Stimulated activated naive B cell treated with anti-CD40 and anti-IgM and Interleukin-4, amounts not matched to agents 10 μg/mL and 1 μg/mL and 100 μg/mL, for 72 hours (primary cell): ENCODE measurements at regions not wholly inside any gene's neighbourhood (a gene's known extent, or its start where the extent isn't known, plus 50 kb on each side); places are given as distances from the start of the nearest gene placed in this dataset.
A peak's percentile ranks its signal among the peaks of the same experiment; 100 is the strongest.

ENCODE experiments used
- ATAC-seq, 2 donors: fragments of 150-1000 bp; cut with Tn5 transposase; replicated peaks; 2 replicates each; pipeline ENCODE4 v1.10.0; 2021; ENCODE audit warnings: moderate library complexity in 1 of 2
- DNase-seq: peaks from one replicate; pipeline ENCODE4 v3.0.0; 2021
- H3K27ac Mint-ChIP-seq: one replicate; pipeline ENCODE4 v1.8.0; 2022; ENCODE audit warnings: mild to moderate bottlenecking, mixed read lengths
- H3K27me3 Mint-ChIP-seq, 2 donors: one replicate each; pipeline ENCODE4 v1.8.0; 2022; ENCODE audit warnings: mixed read lengths in 2 of 2
- H3K36me3 Mint-ChIP-seq, 2 donors: one replicate each; pipeline ENCODE4 v1.8.0; 2022; ENCODE audit warnings: mixed read lengths in 2 of 2, mild to moderate bottlenecking in 1 of 2
- H3K4me1 Mint-ChIP-seq, 2 donors: one replicate each; pipeline ENCODE4 v1.8.0; 2022; ENCODE audit warnings: mixed read lengths in 2 of 2, mild to moderate bottlenecking in 1 of 2
- H3K4me3 Mint-ChIP-seq, 2 donors: one replicate each; pipeline ENCODE4 v1.8.0; 2022; ENCODE audit warnings: mild to moderate bottlenecking in 2 of 2, mixed read lengths in 2 of 2, moderate library complexity in 1 of 2
- H3K9me3 Mint-ChIP-seq, 2 donors: one replicate each; pipeline ENCODE4 v1.8.0; 2022; ENCODE audit warnings: mixed read lengths in 2 of 2, mild to moderate bottlenecking in 1 of 2

DNA sequence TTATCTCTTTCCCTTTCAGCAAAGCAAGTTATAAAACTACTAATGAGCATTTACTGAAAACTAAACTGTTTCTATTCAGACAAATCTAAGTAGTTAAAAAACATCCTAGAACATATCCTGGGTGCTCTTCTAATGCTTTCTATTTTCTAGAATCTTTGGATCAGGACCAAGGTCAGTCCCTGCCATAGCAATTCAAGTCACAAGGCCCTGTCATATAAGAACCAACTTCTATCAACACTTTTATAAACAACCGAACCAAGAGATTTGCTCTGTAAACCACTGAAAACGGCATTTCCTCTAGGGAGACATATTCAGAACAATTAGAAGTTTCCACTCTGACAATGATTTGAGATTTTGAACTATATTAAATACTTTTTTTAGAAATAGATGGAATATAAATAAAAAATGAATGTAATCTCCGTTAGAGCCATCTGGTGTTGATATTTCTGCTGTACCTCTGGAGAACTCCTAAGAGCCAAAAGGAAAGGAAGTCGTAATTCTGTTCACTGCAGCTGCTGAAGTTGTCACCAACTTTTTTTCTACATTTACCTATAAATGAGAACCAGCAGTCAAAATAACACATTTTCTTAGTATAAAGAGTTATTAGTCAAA is 51.4 kb upstream of the LGSN start:
- ATAC-seq: no peak
- Mint-ChIP-seq H3K9me3 (peaks cover 0 to 2% of the 10 kb centered on the region in 2 donors), H3K36me3 (no peaks in the 10 kb centered on the region), H3K27ac (no peak overlapping the region), H3K4me3 (no peak overlapping the region), H3K27me3 (peaks cover 0 to under 1% of the 10 kb centered on the region in 2 donors), H3K4me1 (no peaks in the 10 kb centered on the region)
- no peak for DNase-seq

DNA sequence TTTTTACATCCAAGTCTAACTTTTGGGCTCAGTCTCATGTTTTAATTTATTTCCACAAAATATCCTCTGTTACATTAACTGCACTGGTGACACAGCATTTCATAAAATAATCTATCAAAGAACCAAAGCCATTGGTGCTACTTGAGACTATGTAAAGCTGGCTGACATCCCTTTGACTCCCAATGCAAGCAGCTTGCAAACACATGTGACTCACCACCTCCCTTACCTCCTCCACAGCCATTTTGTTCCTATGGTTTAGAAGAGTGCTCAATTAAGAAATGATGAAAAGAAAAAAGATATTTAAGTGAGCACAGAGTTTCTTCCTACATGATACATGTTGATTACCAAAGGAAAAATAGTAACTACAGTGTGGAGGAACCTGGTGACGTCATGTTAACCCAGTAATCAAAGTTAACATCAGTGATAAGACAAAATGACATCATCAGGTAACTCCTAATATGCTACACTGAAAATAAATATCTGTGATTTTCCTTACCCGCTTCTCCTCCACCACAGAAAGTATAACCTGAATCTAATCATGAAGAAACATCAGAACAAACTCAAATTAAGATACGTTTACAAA is 53.3 kb upstream of the LGSN start:
- no peaks in the 10 kb centered on the region for H3K9me3 Mint-ChIP-seq
- DNase-seq: no peak
- H3K4me1 Mint-ChIP-seq: no peaks in the 10 kb centered on the region
- no peak overlapping the region for H3K4me3 Mint-ChIP-seq
- H3K27me3 Mint-ChIP-seq: no peaks in the 10 kb centered on the region
- H3K27ac Mint-ChIP-seq: no peak overlapping the region
- no peaks in the 10 kb centered on the region for H3K36me3 Mint-ChIP-seq
- no peak for ATAC-seq

DNA sequence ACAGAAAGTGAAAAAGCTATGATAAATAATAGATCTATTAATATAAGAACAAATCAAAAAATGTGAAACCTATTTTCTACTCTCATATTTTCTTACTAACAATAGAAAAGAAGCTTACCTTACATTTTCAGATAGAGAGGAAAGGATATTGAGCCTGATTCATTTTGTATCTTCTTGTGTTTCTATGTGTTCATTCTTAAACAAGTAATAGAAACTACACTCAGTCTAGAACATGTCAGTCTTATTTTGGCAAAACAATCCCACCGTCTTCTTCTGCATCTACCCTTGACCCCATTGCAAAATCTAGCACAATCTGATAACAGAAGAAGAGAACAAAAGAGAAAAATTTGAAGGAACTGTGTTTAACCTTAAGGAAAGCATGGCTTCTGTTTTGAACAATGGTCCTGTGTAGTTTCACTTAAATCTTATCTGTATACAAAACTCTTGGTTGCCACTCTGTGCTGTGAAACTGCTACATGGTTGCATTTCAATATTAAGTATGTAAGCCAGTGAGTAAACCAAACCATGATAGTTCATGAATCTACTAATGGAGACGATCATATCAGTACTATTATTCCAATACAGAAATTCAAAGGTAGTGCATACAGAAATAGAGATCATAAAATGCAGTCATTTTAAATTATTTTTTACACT is 69.5 kb upstream of the LGSN start:
- ATAC-seq: no peak
- Mint-ChIP-seq H3K9me3 (peaks cover 0 to 5% of the 10 kb centered on the region in 2 donors), H3K27me3 (peaks cover 0 to 7% of the 10 kb centered on the region in 2 donors), H3K4me1 (peaks cover 0 to 4% of the 10 kb centered on the region in 2 donors), H3K36me3 (peaks cover 0 to 3% of the 10 kb centered on the region in 2 donors), H3K4me3 (no peak overlapping the region), H3K27ac (no peak overlapping the region)
- no peak for DNase-seq

DNA sequence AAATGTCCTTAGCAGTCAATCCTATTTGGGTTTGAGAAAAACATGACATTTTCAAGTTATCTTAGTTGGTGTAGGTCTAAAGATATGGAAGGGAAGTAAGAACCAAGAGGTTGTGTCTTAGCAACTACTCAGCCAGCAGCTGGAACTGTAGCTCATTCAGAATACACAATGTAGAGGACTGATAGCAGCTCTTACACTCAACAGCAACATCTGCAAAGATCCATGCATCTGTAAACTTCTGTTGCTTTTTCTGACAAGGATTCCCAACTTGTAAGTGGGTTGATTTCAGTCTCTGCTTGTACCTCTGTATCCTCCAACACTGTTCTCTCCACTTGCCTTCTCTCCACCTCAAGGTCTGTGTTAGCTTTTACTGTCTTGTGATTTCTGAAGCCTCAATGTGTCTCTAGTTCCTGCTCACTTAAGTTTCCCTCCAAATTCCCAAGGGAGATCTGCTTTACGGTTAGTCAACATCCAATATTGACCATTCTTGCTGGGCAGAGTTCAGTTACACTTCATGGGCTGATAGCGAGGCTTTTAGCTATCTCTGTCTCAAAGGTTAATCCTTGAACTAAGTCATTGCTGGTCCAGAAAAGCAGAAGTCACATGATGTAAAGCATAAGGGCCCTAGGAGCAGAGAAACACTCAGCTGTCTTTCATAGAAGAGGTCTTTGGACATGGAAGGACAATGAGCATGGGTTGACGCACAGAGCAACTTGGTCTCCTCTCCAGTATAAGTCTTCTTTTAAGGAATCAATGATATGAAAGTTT is 71.6 kb upstream of the LGSN start:
- H3K36me3 Mint-ChIP-seq: peaks cover 0 to 3% of the 10 kb centered on the region in 2 donors
- no peak overlapping the region for H3K27ac Mint-ChIP-seq
- H3K4me1 Mint-ChIP-seq: no peaks in the 10 kb centered on the region
- H3K9me3 Mint-ChIP-seq: peaks cover 0 to 5% of the 10 kb centered on the region in 2 donors
- peak in 1 of 2 donors; percentile 23 for ATAC-seq
- H3K27me3 Mint-ChIP-seq: peaks cover 0 to 6% of the 10 kb centered on the region in 2 donors
- no peak for DNase-seq
- no peak overlapping the region for H3K4me3 Mint-ChIP-seq

DNA sequence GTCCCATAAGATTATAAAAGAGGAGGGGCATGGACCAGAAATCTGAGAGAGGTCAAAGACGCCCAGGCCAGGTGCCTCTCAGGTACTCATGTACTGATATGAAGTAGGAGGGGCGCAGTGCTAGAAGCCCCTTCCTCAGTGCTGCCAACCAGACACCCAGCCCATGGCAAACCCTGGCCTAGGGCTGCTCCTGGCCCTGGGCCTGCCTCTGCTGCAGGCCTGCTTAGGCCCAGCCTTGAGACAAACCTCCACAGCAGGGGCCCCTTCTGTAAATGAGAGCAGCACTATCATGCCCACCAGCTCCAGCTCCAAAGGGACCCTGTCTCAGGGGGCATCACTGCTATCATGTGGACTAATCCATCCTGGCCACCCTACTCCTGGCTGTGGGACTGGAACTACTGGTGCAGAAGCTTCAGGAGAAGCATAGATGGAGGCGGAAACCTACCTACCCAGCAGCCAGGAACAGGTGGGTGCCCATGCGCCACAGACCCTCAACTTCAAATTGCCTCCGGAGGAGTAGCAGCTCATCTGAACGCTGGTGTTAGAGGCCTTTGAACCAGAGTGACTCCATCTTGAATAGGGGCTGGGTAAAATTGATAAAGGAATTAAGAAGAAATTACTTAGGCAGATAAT is 72.4 kb upstream of the LGSN start:
- H3K4me3 Mint-ChIP-seq: no peak overlapping the region
- H3K27ac Mint-ChIP-seq: no peak overlapping the region
- ATAC-seq (no peak), DNase-seq (no peak)
- H3K36me3 Mint-ChIP-seq: peaks cover 0 to 3% of the 10 kb centered on the region in 2 donors
- H3K9me3 Mint-ChIP-seq: peaks cover 0 to 5% of the 10 kb centered on the region in 2 donors
- H3K27me3 Mint-ChIP-seq: peaks cover 0 to 9% of the 10 kb centered on the region in 2 donors
- H3K4me1 Mint-ChIP-seq: no peaks in the 10 kb centered on the region

DNA sequence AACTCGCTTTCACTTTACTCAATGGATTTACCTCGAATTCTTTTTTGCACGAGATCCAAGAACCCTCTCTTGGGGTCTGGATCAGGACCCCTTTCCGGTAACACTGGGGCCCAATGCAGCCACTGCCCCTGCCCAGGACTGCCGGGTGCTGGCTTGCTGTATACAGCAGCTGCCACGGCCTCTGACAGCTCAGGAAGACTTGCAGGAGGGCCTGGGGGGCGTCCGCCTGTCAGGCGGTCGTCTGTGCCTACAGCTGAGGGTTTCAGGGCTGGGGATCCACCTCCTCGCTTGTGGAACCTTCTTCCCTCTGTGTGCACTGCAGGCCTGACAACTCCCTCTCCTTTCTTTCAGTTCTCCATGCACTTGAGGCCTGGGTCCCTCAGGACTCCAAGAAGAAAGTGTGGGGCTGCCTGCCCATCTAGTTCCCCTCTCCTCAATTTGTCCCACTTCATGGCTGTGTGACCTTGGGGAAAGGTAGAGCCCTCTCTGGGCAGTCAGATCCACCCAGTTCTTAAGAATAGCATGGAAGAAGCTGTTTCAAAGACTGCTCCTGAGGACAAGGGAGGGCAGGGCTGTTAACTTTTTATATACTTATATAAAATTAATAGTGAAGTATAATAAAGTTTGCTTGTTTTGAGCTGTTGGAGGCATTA is 75.0 kb upstream of the LGSN start:
- Mint-ChIP-seq H3K36me3 (peaks cover 0 to 3% of the 10 kb centered on the region in 2 donors), H3K27me3 (peaks cover 0 to 4% of the 10 kb centered on the region in 2 donors), H3K27ac (no peak overlapping the region), H3K4me1 (no peaks in the 10 kb centered on the region), H3K4me3 (no peak overlapping the region), H3K9me3 (peaks cover 0 to 5% of the 10 kb centered on the region in 2 donors)
- no peak for DNase-seq
- ATAC-seq: no peak

DNA sequence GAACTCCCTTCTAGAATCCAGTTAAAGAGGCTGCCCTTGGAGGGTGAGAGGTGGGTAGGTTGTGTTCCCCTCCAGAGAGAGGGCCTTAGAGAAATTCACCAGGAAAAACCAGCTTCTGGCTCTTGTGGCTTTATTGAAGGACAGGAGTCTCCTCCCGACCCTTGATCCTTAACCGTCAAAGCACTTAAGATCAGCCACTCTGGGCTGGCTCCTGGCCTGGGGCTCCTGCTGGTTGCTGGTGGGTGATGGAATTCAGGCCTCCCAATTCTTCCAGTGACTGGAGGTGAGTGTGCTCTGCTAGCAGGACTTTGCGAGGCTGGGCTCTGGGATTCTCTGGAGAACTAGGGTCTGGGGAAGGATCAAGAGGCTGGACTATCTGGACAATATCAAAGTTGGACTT is 75.6 kb upstream of the LGSN start:
- Mint-ChIP-seq H3K27me3 (peaks cover 0 to 4% of the 10 kb centered on the region in 2 donors), H3K36me3 (peaks cover 0 to 3% of the 10 kb centered on the region in 2 donors), H3K9me3 (peaks cover 0 to 5% of the 10 kb centered on the region in 2 donors), H3K4me3 (no peak overlapping the region), H3K27ac (no peak overlapping the region), H3K4me1 (no peaks in the 10 kb centered on the region)
- ATAC-seq (no peak), DNase-seq (no peak)

GRCh38 chr6:63403725-63404124 is 83.9 kb upstream of the LGSN start:
- no peak overlapping the region for H3K4me3 Mint-ChIP-seq
- H3K27ac Mint-ChIP-seq: no peak overlapping the region
- H3K36me3 Mint-ChIP-seq: no peaks in the 10 kb centered on the region
- DNase-seq: no peak
- H3K4me1 Mint-ChIP-seq: no peaks in the 10 kb centered on the region
- no peaks in the 10 kb centered on the region for H3K9me3 Mint-ChIP-seq
- ATAC-seq: no peak
- H3K27me3 Mint-ChIP-seq: no peaks in the 10 kb centered on the region

DNA sequence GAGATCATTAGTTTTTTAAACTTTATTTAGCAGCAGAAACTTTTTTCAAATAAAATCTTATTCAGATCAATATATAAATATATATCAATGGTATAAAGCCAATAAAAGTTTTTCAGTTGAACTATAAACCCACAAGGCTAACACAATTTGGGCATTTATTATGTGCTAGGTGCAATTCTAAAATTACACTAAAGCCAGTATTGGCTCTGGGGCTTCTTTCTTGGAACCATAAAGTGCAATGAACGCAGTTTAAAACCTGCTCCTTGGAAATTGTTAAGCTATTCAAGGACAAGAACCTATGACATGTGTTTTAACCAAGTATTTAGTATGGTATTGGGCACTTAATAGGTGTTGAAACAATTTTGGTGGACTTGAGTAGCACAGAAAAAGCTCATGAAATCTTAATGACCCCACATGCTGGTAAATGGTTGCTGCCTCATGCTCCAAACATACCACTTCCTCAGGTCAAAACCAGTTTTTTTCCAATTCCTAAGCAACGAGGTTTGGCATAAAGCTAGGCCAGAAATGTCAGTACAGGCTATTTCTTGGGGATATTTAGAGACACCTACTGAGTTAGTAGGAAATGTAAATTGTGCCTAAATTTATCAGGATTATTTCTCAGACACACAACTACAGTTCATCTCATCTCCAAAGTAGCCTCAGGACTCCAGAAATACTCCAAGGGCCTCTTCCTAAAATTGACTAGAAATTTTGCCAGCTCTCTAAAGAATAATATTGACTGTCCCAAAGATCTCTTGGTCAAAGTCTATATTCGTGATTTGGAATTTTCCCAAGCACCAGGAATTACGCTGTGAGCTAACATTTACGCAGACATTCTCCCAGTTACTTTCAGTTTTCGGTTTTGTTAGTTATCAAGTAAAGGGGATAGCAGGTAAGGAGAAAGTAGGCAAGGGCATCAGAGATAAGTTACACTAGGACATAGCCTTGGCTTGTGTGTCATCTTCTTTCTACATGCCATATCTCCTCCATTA is 90.9 kb upstream of the LGSN start:
- no peak for ATAC-seq
- no peak for DNase-seq
- Mint-ChIP-seq H3K27ac (no peak overlapping the region), H3K27me3 (no peaks in the 10 kb centered on the region), H3K36me3 (no peaks in the 10 kb centered on the region), H3K4me1 (no peaks in the 10 kb centered on the region), H3K4me3 (no peak overlapping the region), H3K9me3 (no peaks in the 10 kb centered on the region)

DNA sequence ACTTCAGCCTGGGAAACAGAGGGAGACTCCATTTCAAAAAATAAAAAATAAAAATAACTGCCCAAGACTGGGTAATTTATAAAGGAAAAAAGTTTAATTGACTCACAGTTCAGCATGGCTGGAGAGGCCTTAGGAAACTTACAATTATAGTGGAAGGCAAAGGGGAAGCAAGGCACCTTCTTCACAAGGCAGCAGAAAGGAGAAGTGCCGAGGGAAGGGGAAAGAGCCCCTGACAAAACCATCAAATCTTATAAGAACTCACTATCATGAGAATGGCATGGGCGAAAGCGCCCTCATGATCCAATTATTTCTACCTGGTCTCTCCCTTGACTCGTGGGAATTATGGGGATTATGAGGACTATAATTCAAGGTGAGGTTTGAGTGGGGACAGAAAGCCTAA is 95.5 kb upstream of the LGSN start:
- DNase-seq (no peak), ATAC-seq (no peak)
- Mint-ChIP-seq H3K27me3 (no peaks in the 10 kb centered on the region), H3K4me3 (no peak overlapping the region), H3K27ac (no peak overlapping the region), H3K9me3 (peaks cover 0 to 2% of the 10 kb centered on the region in 2 donors), H3K36me3 (peaks cover 0 to 1% of the 10 kb centered on the region in 2 donors), H3K4me1 (no peaks in the 10 kb centered on the region)

DNA sequence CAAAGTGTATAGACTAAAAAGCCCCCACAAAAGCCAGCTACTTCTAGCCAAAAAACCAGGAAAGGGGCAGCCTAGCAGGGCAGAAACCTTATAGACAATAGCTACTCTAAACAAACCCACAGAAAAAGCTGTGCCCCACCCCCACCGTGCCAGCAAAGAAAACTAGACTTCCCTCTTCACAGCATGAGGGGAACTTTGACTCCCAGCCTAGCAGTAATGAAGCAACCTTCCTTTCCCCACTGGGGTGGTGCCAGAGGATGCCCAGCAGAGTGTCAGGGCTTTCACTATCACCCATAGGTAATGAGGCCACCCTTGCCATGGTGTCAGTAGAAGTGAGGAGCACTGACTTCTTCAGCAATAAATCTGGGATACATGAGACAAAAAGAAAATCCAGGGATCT is 99.0 kb upstream of the LGSN start:
- DNase-seq: no peak
- no peaks in the 10 kb centered on the region for H3K4me1 Mint-ChIP-seq
- no peak for ATAC-seq
- H3K36me3 Mint-ChIP-seq: peaks cover 0 to 1% of the 10 kb centered on the region in 2 donors
- H3K27ac Mint-ChIP-seq: no peak overlapping the region
- H3K9me3 Mint-ChIP-seq: peaks cover 0 to 4% of the 10 kb centered on the region in 2 donors
- H3K4me3 Mint-ChIP-seq: no peak overlapping the region
- H3K27me3 Mint-ChIP-seq: no peaks in the 10 kb centered on the region

- Mint-ChIP-seq H3K9me3 (peaks cover 0 to 7% of the 10 kb centered on the region in 2 donors), H3K27me3 (no peaks in the 10 kb centered on the region), H3K4me1 (no peaks in the 10 kb centered on the region), H3K36me3 (peaks cover 0 to 1% of the 10 kb centered on the region in 2 donors), H3K27ac (no peak overlapping the region), H3K4me3 (no peak overlapping the region)
- DNase-seq: no peak
- ATAC-seq: no peak
Observed at GRCh38 chr6:63424636-63425035, 104.9 kb upstream of the LGSN start.

- peaks cover 0 to 4% of the 10 kb centered on the region in 2 donors for H3K9me3 Mint-ChIP-seq
- ATAC-seq (no peak), DNase-seq (no peak)
- H3K36me3 Mint-ChIP-seq: no peaks in the 10 kb centered on the region
- no peaks in the 10 kb centered on the region for H3K4me1 Mint-ChIP-seq
- no peaks in the 10 kb centered on the region for H3K27me3 Mint-ChIP-seq
- H3K4me3 Mint-ChIP-seq: no peak overlapping the region
- H3K27ac Mint-ChIP-seq: no peak overlapping the region
Observed at GRCh38 chr6:63425493-63425892, 105.7 kb upstream of the LGSN start.
